NCI-H82 (cell line): ENCODE measurements at regions not wholly inside any gene's neighbourhood (a gene's known extent, or its start where the extent isn't known, plus 50 kb on each side); places are given as distances from the start of the nearest gene placed in this dataset.
"Not testable (repeated sequence)": the region's sequence is repeated elsewhere in the genome, so short reads cannot be mapped to it uniquely, and the experiment has no call there.

Source experiments
- DNase-seq: peaks from one replicate; lab custom pipeline; 2025; lab: John Stamatoyannopoulos, UW

DNA sequence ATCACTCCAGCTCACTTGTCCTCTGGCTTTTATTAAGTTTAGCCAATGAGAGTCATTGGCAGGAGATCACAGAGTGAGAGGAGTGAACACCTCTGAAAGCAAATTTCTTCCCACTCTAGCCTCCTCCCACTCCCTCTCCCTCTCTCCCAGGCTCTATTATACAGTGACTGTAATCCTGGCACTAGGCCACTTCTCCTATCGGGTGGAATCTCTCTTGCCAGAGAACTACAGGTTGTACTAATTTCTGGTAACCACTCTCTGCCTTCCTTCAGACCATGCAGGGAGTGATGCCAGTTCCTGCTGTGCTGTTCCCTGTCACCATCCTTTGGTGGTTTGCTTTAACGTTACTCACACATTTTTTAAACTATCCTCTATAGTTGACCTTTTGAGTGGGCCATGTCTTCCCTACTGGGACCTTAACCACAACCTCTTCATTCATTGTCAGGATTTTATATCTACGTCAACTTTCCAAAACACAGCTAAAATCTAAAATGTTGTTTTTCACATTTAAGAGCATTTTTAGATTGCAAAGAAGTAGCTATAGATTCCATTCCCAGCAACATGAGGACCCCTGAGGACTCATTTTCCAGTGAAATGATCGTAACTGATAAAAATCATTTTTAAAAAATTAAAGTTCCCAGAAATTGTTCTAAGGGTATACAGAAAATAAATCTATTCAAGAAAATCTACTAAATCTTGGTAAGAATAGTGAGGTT is 217.1 kb downstream of the MREG start:
- DNase-seq, result no peak

DNA sequence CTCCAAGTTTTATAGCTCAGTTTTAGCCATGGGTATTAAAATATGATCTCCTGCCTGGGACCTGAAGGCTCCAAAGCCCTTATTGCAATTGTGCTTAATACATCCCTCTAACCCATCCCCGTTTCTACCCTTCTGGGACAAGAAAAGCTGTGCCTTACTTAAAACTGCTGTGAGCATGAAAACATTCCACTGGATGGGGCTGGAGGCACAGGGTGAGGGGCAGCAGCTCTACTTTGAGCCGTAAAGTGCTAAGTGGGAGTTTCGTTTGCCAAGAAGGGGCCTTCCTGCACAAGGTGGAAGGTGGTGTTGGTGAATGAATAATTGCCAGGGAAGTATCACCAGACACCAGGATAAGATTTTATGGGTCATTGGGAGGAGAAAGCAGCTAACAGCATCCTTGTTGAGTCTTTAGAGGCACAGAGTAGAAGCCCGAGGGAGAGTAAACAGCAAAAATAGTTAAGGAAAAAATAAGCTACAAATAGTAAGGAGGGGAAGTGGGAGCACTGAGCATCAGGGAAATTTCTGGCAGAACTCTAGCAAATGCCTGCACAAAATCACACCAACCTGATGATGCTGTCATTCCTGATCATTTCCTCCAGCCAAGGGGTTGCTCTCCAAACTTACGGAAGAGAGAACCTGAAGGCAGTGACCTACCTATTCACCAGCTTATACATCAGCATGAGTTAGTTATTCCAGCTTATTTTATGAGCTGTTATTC is 218.4 kb downstream of the MREG start:
- no peak for DNase-seq

GRCh38 chr2:215793747-215794595 is 219.4 kb downstream of the MREG start:
- no peak for DNase-seq

GRCh38 chr2:215791481-215791937 is 221.8 kb downstream of the MREG start:
- DNase-seq, result no peak

DNA sequence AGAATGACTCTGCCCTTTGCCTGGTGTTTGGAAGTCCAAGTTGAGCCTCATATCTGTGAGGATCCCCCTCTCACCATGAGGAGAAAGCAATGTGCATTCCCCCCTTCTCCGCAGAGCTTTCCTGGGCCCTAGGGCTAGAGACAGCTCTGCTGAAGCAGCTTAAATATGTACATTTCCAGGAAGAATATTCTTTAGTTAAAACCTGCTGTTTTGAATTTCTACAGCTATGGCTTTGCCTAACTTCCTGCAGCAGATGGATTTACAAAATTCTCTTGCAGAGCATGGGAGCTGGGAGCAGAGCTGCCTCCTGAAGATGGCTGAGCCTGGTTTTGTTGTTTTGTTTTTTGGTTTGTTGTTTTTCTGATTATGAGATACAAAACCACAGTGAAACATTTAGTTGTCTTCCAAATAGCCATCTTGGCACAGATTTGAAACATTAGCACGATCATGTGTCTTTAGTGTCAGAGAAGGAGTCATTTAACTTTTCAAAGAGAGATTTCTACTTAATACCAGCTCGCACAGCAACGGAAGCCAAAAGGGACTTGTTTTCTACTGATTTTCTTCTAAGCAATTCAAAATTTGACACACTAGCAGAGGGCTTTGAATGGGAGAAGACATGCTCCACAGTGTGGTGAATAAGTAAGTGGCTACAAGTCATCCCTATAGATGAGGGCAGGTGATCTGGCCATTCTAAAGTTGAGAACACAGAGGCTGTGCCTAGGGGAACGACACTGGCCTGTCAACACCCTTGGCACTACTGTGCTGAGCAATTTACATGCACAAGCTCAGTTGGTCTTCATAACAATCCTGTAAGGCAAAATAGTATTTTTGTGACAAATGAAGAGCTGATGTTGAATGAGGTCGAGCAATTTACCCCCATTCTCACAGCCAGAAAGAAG is 222.6 kb downstream of the MREG start:
- no peak for DNase-seq

GRCh38 chr2:215787565-215788178 is 225.7 kb downstream of the MREG start:
- no peak for DNase-seq

- peak; percentile 57 for DNase-seq
Observed at GRCh38 chr2:215787025-215787424, 226.3 kb downstream of the MREG start.

DNA sequence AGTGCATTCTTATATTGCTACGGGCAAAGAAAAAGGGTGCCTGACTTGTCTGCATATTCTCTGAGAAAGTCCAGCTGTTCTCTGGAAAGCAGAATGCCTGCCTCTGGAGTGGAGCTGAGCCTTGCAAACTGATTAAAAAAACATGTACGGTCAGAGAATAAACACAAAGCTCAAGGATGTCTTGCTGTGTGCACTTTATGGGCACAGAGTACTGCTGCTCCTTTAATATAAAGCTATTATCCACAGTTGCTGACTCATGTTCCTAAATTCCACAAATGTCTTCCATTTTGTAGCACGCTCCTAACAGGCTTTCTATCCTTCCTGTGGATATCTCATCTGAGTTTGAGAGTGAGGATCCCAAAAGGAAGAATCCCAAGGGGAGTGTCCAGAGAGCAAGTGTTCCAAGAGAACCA is 229.0 kb downstream of the MREG start:
- no peak for DNase-seq

GRCh38 chr2:215783640-215784039 is 229.7 kb downstream of the MREG start:
- not testable (repeated sequence) for DNase-seq

DNA sequence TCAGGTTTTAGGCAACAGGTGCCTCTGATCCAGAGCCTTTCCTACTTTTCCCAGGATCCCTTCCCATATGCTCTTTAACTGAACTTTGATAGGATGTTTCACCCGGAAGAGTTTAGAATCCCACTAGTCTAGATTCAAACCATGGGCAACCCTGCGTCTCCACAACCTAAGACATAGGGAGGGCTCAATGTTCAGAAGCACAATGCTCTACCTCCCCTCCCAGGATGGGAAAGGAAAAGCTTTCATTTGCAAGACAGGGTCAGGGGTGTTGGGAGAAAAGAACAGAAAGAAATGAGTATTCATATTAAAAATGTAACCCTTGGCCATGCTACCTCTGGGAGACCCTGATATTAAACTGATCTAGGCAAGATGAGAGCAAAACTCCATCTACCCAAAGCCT is 230.4 kb downstream of the MREG start:
- DNase-seq, result no peak

DNA sequence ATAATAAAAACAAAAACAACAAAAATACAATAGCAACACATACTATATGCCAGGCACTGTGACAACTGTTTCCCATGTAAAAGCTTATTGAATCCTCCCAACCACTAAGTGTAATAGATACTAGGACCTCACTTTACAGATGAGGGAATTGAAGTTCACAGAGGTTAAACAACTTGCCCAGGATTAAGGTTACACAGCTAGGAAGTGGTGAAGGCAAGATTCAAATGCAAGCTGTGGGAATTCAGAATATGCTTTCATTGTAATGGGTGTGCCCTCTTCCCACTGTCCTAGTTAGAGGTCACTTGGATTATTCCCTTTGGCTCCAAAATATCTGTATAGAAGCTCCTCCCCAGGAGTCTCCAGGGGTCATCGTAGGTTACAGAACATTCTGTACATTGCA is 231.1 kb downstream of the MREG start:
- DNase-seq, result no peak

DNA sequence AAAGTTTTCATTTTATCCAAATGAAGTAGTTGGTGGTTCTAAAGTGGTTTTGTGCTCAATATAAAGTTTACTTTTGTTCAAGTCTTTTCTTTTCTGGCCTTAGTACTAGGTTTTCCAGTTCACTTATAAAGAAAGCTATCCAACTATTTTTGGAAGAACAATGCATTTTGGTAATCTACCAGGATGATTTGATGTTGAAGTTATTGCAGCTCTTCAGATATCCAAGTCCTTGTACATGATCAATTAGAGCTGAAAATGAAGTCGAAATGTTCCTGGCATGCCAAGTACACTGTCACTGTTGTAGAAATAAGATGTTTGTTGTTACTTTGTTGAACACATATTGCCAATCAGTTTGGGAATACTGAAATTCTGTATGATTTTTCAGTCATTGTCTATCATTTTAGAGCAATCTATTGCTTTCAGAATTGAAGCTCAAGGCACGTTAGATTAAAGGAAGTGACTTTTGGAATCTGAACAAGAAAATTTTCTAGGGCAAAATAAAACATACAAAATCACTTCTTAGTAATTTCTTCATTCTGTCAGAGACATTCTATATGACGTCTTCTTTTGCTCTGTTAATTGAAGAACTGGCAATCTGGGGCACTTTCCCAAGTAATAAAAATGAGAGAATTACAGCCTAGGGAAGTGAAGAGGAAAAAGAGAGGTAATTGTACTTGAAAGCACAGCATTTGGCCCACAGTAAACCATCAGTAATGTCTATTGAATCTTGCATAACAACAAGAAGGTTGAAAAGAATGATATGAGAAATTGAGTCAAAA is 232.3 kb downstream of the MREG start:
- DNase-seq, result no peak

- no peak for DNase-seq
Observed at GRCh38 chr2:215780313-215780712, 233.0 kb downstream of the MREG start.

DNA sequence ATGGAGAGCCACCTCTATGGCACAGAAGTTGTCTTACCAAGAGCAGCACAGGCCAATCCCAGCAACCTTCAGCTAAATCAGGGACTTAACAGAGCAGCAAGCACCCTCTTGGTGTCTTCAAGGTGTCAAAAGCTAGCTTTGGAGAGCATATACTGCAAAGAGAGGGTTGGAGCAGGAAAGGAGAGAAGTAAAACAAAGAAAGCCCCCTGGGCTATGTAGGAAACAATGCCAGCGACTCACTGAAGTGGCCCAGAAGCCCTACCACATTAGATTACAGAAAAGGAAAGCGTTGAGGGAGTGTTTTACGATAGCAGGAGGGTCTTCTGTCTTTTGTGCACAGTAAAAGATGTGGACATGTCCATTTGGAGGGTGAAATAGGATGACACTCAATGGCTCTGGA is 233.4 kb downstream of the MREG start:
- DNase-seq, result no peak

- DNase-seq, result no peak
Observed at GRCh38 chr2:215777465-215778044, 235.8 kb downstream of the MREG start.

DNA sequence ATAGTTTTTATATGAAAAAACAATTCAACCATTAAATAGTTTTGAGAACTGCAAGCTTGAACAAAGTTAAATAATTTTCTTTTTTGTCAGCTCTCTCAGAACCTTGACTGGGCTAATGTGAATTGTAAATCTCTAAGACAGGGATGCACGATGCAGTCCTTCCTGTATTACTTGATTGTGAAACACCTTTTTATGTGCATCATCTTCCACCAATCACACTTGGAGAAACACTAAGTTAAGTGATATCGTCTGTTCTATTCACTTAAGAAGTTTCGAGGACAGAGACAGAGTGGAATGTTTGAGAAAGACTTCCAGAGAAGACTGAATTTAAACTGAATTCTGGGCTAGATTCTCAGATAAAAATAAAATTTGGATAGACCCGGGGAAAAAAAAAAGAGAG is 238.2 kb downstream of the MREG start:
- no peak for DNase-seq

GRCh38 chr2:215773728-215774127 is 239.6 kb downstream of the MREG start:
- DNase-seq, result no peak

- no peak for DNase-seq
Observed at GRCh38 chr2:215772634-215773563, 240.5 kb downstream of the MREG start.

DNA sequence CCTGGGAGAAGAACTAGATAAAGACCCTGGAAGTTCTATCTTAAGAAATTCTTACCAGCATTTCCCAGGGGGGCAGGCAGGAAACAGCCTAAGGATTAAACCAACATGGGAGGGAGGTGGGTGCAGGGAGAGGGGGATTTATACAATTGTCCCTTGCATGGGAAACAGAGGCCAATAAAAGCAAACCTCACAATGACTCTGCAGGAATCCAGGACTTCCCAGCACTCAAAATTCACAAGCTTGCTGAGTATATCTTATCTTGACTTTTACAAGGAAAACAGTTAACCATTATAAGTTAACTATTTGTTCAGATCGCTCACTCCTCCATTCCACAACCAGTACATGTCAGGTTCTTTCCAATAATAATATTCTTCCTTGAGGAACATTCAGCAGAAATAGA is 241.3 kb downstream of the MREG start:
- DNase-seq, result peak; percentile 49
